Bronchial epithelial cell (primary cell): ENCODE measurements at regions not wholly inside any gene's neighbourhood (a gene's known extent, or its start where the extent isn't known, plus 50 kb on each side); places are given as distances from the start of the nearest gene placed in this dataset.
A peak's percentile ranks its signal among the peaks of the same experiment; 100 is the strongest.

Experiments
- DNase-seq: peaks from one replicate; pipeline ENCODE4 v3.0.0-alpha.2; 2010; ENCODE audit warnings: low read depth
- FAIRE-seq: peaks from 2 replicates; lab custom pipeline; 2011; peaks lifted over from hg19 to GRCh38; lab: Jason Lieb, UNC
- H3K27me3 ChIP-seq: 2 replicates; pipeline ENCODE4 v1.5.1; 2011; ENCODE audit warnings: low read length; ENCODE audit not compliant: control insufficient read depth, insufficient read depth
- H3K36me3 ChIP-seq: 2 replicates; pipeline ENCODE4 v1.5.1; 2011; ENCODE audit warnings: low read length; ENCODE audit not compliant: control insufficient read depth, insufficient read depth
- H3K4me3 ChIP-seq: 2 replicates; pipeline ENCODE4 v1.5.1; 2011; ENCODE audit warnings: mild to moderate bottlenecking, low read depth, low read length, control low read depth
- TF ChIP-seq, protein P1 (sequence below): IDR thresholded peaks from 2 replicates; pipeline ENCODE4 v1.5.1; 2011; ENCODE audit warnings: mild to moderate bottlenecking, moderate library complexity, low read length, control low read depth, inconsistent platforms; ENCODE audit not compliant: insufficient read depth, severe bottlenecking

DNA sequence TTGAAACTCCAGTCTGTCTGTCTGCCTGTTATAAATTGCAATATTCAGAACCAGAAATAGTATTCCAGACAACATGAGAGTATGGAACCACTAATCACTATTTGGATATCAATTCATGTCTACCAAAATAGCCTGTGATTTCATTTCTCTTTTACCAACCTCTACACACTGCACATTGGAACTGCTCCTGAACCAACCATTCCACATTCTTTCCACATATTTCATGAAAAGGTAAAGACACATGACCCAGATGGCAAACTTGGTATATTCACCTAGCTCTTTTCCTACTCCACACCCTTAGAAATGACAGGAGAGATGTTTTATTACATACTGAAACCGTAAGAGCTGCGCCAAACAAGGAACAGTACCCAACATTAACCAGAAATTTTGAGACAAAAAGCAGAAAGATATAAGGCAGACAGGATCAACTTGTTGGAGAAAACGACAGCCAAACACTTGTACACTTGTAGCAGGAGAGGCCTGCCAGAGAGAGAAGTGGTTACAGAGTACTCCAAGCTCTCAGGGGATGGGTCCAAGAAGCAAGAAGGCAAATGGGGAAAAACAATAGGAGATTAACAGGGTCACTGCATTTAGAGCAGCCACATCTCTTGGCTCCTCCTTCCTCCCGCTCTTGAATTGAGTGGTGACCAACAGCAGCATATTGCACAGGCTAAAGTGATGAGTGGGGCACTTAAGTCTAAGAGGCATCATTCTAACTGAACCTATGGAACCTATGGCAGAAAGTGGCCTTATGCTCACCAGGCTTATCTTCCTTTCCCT, 148.7 kb downstream of the SETD4 start:
- H3K27me3 ChIP-seq, result no peaks in the 10 kb centered on the region
- H3K4me3 ChIP-seq, result no peak overlapping the region
- no peaks in the 10 kb centered on the region for H3K36me3 ChIP-seq
- TF ChIP-seq, protein P1, sequence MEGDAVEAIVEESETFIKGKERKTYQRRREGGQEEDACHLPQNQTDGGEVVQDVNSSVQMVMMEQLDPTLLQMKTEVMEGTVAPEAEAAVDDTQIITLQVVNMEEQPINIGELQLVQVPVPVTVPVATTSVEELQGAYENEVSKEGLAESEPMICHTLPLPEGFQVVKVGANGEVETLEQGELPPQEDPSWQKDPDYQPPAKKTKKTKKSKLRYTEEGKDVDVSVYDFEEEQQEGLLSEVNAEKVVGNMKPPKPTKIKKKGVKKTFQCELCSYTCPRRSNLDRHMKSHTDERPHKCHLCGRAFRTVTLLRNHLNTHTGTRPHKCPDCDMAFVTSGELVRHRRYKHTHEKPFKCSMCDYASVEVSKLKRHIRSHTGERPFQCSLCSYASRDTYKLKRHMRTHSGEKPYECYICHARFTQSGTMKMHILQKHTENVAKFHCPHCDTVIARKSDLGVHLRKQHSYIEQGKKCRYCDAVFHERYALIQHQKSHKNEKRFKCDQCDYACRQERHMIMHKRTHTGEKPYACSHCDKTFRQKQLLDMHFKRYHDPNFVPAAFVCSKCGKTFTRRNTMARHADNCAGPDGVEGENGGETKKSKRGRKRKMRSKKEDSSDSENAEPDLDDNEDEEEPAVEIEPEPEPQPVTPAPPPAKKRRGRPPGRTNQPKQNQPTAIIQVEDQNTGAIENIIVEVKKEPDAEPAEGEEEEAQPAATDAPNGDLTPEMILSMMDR, result no peak
- DNase-seq (peak; percentile 57), FAIRE-seq (no peak)

DNA sequence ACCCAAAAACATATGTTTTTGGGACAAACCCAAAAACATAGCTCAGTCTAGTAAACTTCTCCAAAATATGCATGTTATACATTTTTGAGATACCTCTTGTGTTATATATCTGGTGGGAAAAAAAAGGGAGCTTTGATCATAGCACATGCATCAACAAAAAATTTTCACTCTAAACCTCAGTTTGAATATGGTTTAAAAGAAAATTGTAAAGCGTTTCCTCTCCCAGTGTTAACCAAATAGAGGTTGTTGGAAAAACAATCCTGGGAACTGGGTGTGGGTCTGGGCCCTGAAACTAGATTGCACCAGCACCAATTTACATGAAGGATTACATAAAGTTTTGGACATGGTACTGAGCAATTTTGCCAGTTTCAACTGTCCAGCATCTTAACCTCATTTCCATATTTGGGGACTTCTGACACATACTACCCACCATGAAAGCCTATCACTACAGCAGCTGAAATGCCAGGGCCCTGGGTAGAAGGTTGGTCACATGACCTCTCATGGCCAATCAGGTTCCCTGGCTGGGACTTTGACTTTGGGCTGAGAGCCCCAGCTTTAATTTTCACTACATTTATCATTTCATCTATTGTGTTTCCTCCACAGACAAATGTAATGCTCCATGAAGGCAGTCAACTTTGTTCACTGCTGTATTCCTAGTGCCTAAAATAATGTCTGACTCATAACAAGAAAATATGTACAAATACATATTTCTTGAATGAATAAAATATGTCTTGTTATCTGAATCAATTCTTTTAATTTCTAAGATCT, 150.7 kb downstream of the SETD4 start:
- TF ChIP-seq, protein P1, result no peak
- DNase-seq, result no peak
- no peaks in the 10 kb centered on the region for H3K36me3 ChIP-seq
- FAIRE-seq, result no peak
- no peaks in the 10 kb centered on the region for H3K27me3 ChIP-seq
- no peak overlapping the region for H3K4me3 ChIP-seq

DNA sequence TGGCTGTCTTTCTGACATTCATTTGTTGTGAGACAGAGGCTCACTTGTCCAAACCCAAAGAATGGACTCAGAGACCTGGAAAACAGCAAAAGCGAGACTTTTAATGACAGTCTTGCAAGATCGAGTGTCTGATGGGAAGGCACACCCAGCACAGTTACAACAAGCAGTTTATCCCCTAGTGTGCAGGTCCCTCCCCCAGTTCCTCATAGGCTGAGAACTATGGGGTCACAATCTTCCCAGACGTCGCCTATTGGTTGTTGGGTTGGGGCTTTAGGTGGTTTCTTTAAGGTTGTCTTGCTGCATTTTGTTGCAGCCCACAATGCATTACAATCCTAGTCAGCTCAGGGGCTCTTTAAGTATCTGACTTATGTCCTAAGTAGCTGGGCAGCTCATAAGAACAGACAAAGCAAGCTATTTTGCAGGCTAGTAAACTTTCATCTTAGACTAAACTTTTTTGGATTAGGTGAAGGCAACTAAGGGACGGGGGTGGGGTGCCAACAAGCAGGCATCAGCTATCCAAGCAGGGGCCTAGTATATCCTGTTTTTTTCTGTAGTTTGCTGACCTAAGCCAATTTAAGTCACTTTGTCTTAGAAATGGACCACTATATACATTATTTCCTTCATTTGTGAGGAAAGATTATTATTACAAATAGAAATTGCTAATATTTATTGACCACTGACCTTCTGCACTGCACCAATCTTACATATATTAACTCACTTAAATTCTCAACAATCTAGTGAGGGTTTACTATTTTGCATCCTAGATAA, 151.8 kb downstream of the SETD4 start:
- no peak for DNase-seq
- TF ChIP-seq, protein P1, result no peak
- H3K36me3 ChIP-seq, result no peaks in the 10 kb centered on the region

DNA sequence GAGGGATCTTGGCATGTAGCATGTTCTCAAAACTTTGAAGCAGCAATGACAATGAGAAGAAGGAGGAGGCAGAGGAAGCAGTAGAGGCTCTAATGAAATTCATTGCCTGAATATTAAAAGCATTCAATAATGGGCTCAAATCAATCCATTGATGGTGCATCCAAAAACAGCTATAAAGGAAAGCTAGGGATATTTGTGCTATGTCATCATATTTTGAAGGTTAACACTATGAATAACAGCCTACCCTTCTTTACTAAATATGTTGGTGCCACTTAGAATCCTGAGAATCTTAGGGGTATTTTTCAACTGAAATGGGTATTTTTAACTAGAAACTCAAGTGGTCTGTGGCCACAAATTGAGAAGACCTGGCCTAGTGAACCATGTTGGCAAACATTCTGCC, 153.7 kb downstream of the SETD4 start:
- H3K4me3 ChIP-seq, result no peak overlapping the region
- no peaks in the 10 kb centered on the region for H3K27me3 ChIP-seq
- DNase-seq, result no peak
- no peaks in the 10 kb centered on the region for H3K36me3 ChIP-seq
- no peak for FAIRE-seq
- TF ChIP-seq, protein P1, result no peak

More for the DNA sequence above, 151.8 kb downstream of the SETD4 start:
- Histone ChIP-seq H3K27me3 (no peaks in the 10 kb centered on the region), H3K4me3 (no peak overlapping the region)
- FAIRE-seq, result no peak

DNA sequence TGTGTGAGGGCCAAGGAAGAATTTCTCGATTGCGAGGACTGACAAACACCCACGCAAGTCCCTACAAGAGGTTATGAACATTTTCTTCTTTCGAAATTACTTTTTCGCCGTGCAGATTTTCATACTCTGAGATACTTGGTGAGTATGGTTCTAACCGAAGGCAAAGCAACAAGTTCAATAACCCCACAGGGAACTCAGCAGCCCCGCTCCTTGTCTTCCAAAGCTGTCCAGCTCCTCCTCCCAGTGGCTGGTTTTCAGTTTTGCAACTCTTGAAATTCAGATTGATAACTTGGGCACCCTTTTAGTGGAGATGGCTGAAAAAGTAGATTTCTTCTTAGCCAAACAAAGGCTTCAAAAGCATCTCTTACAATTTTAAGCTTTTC, 154.4 kb downstream of the SETD4 start:
- TF ChIP-seq, protein P1, result no peak
- FAIRE-seq (no peak), DNase-seq (no peak)
- no peaks in the 10 kb centered on the region for H3K36me3 ChIP-seq
- H3K4me3 ChIP-seq, result no peak overlapping the region
- H3K27me3 ChIP-seq, result no peaks in the 10 kb centered on the region
